GM12878 (cell line): ENCODE measurements at regions not wholly inside any gene's neighbourhood (a gene's known extent, or its start where the extent isn't known, plus 50 kb on each side); places are given as distances from the start of the nearest gene placed in this dataset.
"Not testable (repeated sequence)": the region's sequence is repeated elsewhere in the genome, so short reads cannot be mapped to it uniquely, and the experiment has no call there.

Source experiments
- ATAC-seq: fragments of 200-7000 bp; cut with Tn5 transposase; 3 replicates; pipeline ENCODE4 v1.9.1; 2020; ENCODE audit warnings: mild to moderate bottlenecking, moderate library complexity
- BruUV-seq: library from RNA; stranded (reverse); fragments of 400-500 nt; replicated peaks from 2 replicates; lab custom pipeline; 2021; lab: Mats Ljungman, UMichigan
- CTCF ChIA-PET: fragments of 300-600 bp; sonication (Branson Sonifier 250); formaldehyde crosslinking; extraction: SDS; loops from one replicate; lab custom pipeline; 2021; ENCODE audit warnings: inconsistent platforms; lab: Yijun Ruan, JAX
- POLR2A ChIA-PET: fragments of 350-600 bp; formaldehyde crosslinking; extraction: SDS; loops from one replicate; lab custom pipeline; 2021; ENCODE audit warnings: inconsistent platforms; lab: Charles Lee
- RAD21 ChIA-PET: fragments of 300-600 bp; sonication (Branson Sonifier 250); formaldehyde crosslinking; loops from one replicate; lab custom pipeline; 2023; ENCODE audit warnings: antibody characterized with exemption; ENCODE audit not compliant: unreplicated experiment; lab: Charles Lee
- SMC1A ChIA-PET: fragments of 300-600 bp; sonication (Branson Sonifier 250); formaldehyde crosslinking; loops from one replicate; lab custom pipeline; 2023; ENCODE audit not compliant: unreplicated experiment, uncharacterized antibody; lab: Charles Lee
- DNase-seq: peaks from one replicate; pipeline ENCODE4 v3.0.0-alpha.2; 2011; ENCODE audit warnings: low read depth, low spot score
- FAIRE-seq: peaks from 3 replicates; lab custom pipeline; 2011; peaks lifted over from hg19 to GRCh38; lab: Jason Lieb, UNC
- H2AFZ ChIP-seq: 2 replicates; pipeline ENCODE4 v1.6.0; 2011; ENCODE audit warnings: low read depth, low read length, control low read depth; ENCODE audit not compliant: control insufficient read depth
- H3K27ac ChIP-seq: 2 replicates; pipeline ENCODE4 v1.5.1; 2011; ENCODE audit warnings: control low read depth; ENCODE audit not compliant: control insufficient read depth, insufficient read depth
- H3K27me3 ChIP-seq, 2 experiments: replicated peaks in 1 of 2; 2 replicates each; pipeline versions ENCODE4 v1.6.0 to v1.6.1; 2011; ENCODE audit warnings: low read length in 1 of 2; ENCODE audit not compliant: control insufficient read depth in 2 of 2, insufficient read depth in 2 of 2
- H3K36me3 ChIP-seq, 2 experiments: 2 replicates each; pipeline ENCODE4 v1.5.1; 2011; ENCODE audit warnings: low read length in 1 of 2; ENCODE audit not compliant: control insufficient read depth in 2 of 2, insufficient read depth in 2 of 2
- H3K4me1 ChIP-seq: 2 replicates; pipeline ENCODE4 v1.6.1; 2011; ENCODE audit warnings: mild to moderate bottlenecking, low read length, moderate library complexity, mixed read lengths; ENCODE audit not compliant: control insufficient read depth, insufficient read depth
- H3K4me2 ChIP-seq: 2 replicates; pipeline ENCODE4 v1.6.0; 2011; ENCODE audit warnings: control low read depth; ENCODE audit not compliant: control insufficient read depth, insufficient read depth
- H3K4me3 ChIP-seq: fragments of 200-600 bp; sonication (generic); 2 replicates; pipeline ENCODE4 v1.5.1; 2016
- H3K79me2 ChIP-seq: 2 replicates; pipeline ENCODE4 v1.6.0; 2011; ENCODE audit warnings: low read length; ENCODE audit not compliant: control insufficient read depth, insufficient read depth
- H3K9ac ChIP-seq: 2 replicates; pipeline ENCODE4 v1.8.0; 2011; ENCODE audit warnings: low read length, control low read depth, mixed read lengths; ENCODE audit not compliant: control insufficient read depth, insufficient read depth
- H3K9me3 ChIP-seq: replicated peaks from 3 replicates; pipeline ENCODE4 v1.5.1; 2011; ENCODE audit warnings: mild to moderate bottlenecking, low read length; ENCODE audit not compliant: control insufficient read depth, insufficient read depth
- H4K20me1 ChIP-seq: 2 replicates; pipeline ENCODE4 v1.6.0; 2011; ENCODE audit not compliant: control insufficient read depth, insufficient read depth
- ASH2L ChIP-seq: fragments of 300-600, 200-600 bp; sonication (generic); IDR thresholded peaks from 2 replicates; pipeline ENCODE4 v1.6.1; 2017; ENCODE audit warnings: low read depth, mild to moderate bottlenecking, borderline replicate concordance
- FOXK2 ChIP-seq: fragments of 450-650 bp; IDR thresholded peaks from 2 replicates; pipeline ENCODE4 v1.6.1; 2017; ENCODE audit warnings: mild to moderate bottlenecking, moderate library complexity
- RBBP5 ChIP-seq: fragments of 200-600 bp; sonication (generic); conservative IDR thresholded peaks from 2 replicates; pipeline ENCODE4 v1.6.1; 2016
- ZNF217 ChIP-seq: fragments of 450-650 bp; IDR thresholded peaks from 2 replicates; pipeline ENCODE4 v1.6.1; 2017; ENCODE audit warnings: antibody characterized with exemption, mild to moderate bottlenecking
- WGBS: methylation state at CpG from one replicate; pipeline ENCODE4 v1.1.6; 2016; ENCODE audit warnings: low lambda C conversion rate; ENCODE audit not compliant: insufficient replicate concordance, insufficient coverage; ENCODE audit errors: missing lambda C conversion rate; 5-methylcytosine and 5-hydroxymethylcytosine counted together
- in situ Hi-C: fragments of 300-500 bp; cut with MboI; formaldehyde crosslinking; loops from 9 replicates; pipeline ENCODE4 v1.14.3; 2018; ENCODE audit warnings: mixed read lengths
- intact Hi-C: fragments of 100-400 bp; cut with micrococcal nuclease; formaldehyde crosslinking; loops from one replicate; pipeline ENCODE4 v1.14.2; 2022; ENCODE audit not compliant: unreplicated experiment

DNA sequence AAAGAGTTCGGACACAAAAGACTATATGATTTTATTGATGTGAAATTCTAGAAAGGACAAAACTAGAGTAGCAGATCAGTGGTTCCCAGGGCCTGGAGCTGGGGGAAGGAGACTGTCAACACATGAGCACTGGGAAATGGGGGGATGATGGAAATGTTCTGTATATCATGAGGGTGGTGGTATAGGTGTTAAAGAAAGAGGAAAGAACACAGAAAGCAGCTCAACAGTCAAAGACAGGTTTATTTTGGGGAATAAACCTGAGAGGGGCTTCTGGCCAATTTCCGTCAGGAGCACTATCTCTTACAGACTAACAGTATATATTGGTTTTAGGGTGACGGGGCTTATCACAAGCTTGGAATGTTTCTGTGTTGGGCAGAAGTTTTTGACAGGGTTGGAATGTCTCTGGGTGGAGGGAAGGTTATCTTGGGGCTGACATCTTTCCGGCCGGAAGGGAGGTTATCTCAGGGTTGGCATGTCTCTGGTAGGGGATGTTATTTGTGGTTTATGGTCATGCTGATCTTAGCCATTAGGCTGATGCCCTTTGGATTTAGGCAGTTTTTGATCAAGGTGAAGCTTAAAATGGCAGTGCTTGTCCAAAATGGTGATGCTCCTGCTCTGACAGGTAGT is 254.6 kb upstream of the NRP1 start (continued):
- TF ChIP-seq ASH2L = no peak

DNA sequence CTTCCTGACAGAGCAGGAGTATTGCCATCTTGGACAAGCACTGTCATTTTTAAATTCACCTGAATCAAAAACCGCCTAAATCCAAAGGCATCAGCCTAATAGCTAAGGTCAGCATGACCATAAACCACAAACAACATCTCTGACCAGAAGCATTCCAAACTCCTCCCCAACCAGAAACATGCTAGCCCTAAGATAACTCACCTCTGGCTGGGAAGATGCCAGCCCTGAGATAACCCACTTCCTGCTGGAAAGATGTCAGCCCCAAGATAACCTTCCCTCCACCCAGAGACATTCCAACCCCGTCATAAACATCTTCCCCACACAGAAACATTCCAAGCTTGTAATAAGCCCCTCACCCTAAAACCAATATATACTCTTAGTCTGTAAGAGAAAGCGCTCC is 250.1 kb upstream of the NRP1 start:
- H3K4me3 ChIP-seq, BruUV-seq, in situ Hi-C loops: not testable (repeated sequence)

DNA sequence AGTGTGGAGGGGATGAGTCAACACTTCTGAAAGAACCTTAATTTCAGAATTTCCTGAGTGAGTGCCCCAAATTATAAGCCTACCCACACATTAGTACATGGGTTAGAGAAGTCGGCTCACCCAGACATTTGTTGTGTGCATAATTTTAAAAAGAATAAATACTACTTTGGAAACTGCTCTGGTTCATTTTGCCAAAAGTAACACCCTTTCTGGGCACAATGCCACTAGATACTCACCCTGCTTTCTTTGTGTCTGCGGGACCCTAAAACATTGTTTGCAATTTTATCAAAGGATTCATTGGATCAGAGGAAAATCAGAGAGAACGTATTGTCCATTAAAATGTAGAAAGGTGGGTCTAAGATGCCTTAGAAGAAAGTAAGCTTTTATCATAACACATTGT is 245.5 kb upstream of the NRP1 start:
- BruUV-seq = no TSS peak
- ATAC-seq (no peak), DNase-seq (no peak), FAIRE-seq (no peak)
- Histone ChIP-seq H3K9me3 (no peaks in the 10 kb centered on the region), H3K4me3 (no peak overlapping the region), H3K9ac (no peak overlapping the region), H4K20me1 (no peaks in the 10 kb centered on the region), H3K4me2 (no peak overlapping the region), H3K27ac (no peak overlapping the region), H3K4me1 (no peaks in the 10 kb centered on the region), H3K36me3 (no peaks in the 10 kb centered on the region), H3K79me2 (no peaks in the 10 kb centered on the region), H3K27me3 (no peaks in the 10 kb centered on the region), H2AFZ (no peak overlapping the region)
- SMC1A ChIA-PET = interaction anchor here (1.0 kb wide), 1 partner anchor 15 kb away, joined by 3 read pairs; no protein-coding TSS in a partner anchor
- TF ChIP-seq FOXK2 = no peak
- no peak for TF ChIP-seq ZNF217
- TF ChIP-seq RBBP5 = no peak
- RAD21 ChIA-PET = no interaction called here
- POLR2A ChIA-PET = no interaction called here
- intact Hi-C loops = no loop called here
- 49% methylated on average over 3 of the region's 3 CpGs for WGBS
- in situ Hi-C loops = no loop called here
- CTCF ChIA-PET = interaction anchor here (0.5 kb wide), 1 partner anchor 1005 kb away, joined by 3 read pairs; no protein-coding TSS in a partner anchor

More for the DNA sequence above, 250.1 kb upstream of the NRP1 start:
- intact Hi-C loops, H4K20me1 ChIP-seq, DNase-seq, H2AFZ ChIP-seq, H3K79me2 ChIP-seq, FAIRE-seq, H3K27me3 ChIP-seq, H3K36me3 ChIP-seq, H3K9ac ChIP-seq, H3K9me3 ChIP-seq, H3K4me1 ChIP-seq, H3K27ac ChIP-seq, H3K4me2 ChIP-seq, ATAC-seq, CTCF ChIA-PET, POLR2A ChIA-PET: not testable (repeated sequence)
- WGBS = 16% methylated on average over 3 of the region's 3 CpGs
- ChIA-PET RAD21 (interaction anchor here (0.7 kb wide), 1 partner anchor 26 kb away, joined by 3 read pairs; no protein-coding TSS in a partner anchor), SMC1A (interaction anchor here (0.5 to 1.5 kb wide), 7 partner anchors 8 to 1014 kb away, joined by 3 to 4 read pairs (median 3); no protein-coding TSS in a partner anchor)
